ENCODE measurements at regions not wholly inside any gene's neighbourhood (a gene's known extent, or its start where the extent isn't known, plus 50 kb on each side); places are given as distances from the start of the nearest gene placed in this dataset.

DNA sequence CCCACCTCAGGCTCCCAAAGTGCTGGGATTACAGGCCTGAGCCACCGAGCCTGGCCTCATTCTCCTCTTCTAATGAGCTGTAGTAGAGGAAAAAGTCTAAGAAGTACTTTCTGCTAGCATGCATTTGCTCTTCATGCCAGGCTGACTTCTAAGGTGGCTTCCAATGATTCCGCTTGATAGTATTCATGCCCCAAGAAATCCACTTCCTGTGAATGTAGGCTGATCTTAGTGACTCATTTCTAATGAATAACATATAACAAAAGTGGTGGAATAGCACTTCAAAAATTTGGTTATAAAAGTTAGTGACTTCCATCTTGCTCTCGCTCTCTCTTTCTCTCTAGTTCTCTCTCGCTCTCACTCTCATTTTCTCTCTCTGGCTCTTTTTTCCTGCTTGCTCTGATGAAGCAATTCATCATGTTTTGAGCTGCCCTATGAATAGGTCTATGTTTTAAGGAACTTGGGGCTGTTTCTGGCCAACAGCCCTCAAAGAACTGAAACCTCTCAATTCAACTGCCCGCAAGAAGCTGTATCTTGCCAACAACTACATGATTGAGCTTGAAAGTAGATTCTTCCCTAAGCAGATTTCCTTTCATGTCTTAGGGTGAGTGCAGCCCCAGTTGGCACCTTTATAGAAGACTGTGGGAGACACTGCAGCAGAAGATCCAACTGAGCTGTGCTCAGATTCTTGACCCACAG, 282.9 kb downstream of the RMST start:
- TF ChIP-seq, protein P1, sequence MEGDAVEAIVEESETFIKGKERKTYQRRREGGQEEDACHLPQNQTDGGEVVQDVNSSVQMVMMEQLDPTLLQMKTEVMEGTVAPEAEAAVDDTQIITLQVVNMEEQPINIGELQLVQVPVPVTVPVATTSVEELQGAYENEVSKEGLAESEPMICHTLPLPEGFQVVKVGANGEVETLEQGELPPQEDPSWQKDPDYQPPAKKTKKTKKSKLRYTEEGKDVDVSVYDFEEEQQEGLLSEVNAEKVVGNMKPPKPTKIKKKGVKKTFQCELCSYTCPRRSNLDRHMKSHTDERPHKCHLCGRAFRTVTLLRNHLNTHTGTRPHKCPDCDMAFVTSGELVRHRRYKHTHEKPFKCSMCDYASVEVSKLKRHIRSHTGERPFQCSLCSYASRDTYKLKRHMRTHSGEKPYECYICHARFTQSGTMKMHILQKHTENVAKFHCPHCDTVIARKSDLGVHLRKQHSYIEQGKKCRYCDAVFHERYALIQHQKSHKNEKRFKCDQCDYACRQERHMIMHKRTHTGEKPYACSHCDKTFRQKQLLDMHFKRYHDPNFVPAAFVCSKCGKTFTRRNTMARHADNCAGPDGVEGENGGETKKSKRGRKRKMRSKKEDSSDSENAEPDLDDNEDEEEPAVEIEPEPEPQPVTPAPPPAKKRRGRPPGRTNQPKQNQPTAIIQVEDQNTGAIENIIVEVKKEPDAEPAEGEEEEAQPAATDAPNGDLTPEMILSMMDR (IDR thresholded peaks at IDR 0.05; ENCODE audit: low read length): no peak
- no peak for TF ChIP-seq EZH2 (IDR thresholded peaks at IDR 0.05; ENCODE audit: borderline replicate concordance, low read length)
